GM18507 (cell line): ENCODE measurements at regions not wholly inside any gene's neighbourhood (a gene's known extent, or its start where the extent isn't known, plus 50 kb on each side); places are given as distances from the start of the nearest gene placed in this dataset.
A peak's percentile ranks its signal among the peaks of the same experiment; 100 is the strongest.
"Not testable (repeated sequence)": the region's sequence is repeated elsewhere in the genome, so short reads cannot be mapped to it uniquely, and the experiment has no call there.

Experiments used
- DNase-seq: peaks from one replicate; pipeline ENCODE4 v3.0.0; 2011; ENCODE audit warnings: low read depth; ENCODE audit not compliant: insufficient read length; ENCODE audit errors: extremely low spot score
- FAIRE-seq: peaks from 2 replicates; lab custom pipeline; 2011; peaks lifted over from hg19 to GRCh38; lab: Jason Lieb, UNC

DNA sequence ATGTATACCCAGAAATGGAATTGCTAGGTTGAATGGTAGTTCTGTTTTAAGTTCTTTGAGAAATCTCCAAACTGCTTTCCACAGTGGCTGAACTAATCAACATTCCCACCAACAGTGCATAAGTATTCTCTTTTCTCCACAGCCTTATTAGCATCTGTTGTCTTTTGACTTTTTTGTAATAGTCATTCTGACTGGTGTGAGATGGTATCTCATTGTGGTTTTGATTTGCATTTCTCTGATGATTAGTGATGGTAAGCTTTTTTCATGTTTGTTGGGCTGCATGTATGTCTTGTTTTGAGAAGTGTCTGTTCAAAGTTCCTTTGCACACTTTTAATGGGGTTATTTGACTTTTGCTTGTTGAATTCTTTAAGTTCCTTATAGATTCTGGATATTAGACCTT lies 52.4 kb upstream of the EHHADH start:
- not testable (repeated sequence) for DNase-seq
- FAIRE-seq, result peak; percentile 68

DNA sequence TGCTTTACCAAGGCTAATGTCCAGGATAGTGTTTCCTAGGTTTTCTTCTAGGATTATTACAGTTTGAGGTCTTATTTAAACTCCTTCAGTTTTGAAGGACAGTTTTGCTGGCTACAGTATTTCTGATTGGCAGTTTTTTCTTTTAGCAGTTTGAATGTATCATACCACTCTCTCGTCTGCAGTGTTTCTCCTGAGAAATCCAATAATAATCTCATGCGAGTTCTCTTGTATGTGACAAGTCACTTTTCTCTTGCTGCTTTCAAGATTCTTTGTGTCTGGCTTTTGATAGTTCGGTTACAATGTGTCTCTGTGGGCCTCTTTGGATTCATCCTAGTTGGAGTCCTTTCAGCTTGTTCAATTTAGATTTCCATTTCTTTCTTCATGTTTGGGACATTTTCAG lies 53.0 kb upstream of the EHHADH start:
- DNase-seq (no peak), FAIRE-seq (no peak)

DNA sequence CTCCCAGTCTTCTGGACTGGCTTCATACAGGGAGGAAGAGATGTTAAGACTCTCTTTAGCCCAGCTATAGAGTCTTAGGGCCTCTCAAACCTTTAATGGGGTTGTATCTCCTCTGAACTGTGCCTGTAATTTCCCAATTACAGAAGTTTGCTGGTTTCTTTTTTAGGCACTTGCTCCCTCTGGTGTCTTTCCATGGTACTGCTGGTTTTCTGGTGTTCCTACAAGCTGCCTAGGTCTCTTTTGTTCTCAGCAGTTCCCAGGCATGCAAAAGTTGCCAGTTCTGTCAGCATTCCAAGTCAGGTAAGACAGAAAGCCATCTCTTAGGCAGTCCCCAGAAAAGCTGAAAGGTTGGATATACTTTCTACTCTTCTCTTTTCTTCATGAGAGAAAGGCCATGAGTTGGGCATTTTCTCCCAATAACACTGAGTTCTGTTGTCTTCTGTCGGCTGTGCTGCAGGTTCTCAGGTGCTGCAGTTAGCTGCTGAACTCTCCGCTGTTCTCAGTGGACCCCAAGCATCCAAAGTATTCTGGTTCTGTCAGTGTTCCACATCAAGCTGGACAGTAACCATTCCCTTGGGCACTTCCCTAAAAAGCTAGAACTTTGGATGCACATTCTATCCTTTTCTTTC lies 54.4 kb upstream of the EHHADH start:
- FAIRE-seq (peak; percentile 84), DNase-seq (peak; percentile 51)

DNA sequence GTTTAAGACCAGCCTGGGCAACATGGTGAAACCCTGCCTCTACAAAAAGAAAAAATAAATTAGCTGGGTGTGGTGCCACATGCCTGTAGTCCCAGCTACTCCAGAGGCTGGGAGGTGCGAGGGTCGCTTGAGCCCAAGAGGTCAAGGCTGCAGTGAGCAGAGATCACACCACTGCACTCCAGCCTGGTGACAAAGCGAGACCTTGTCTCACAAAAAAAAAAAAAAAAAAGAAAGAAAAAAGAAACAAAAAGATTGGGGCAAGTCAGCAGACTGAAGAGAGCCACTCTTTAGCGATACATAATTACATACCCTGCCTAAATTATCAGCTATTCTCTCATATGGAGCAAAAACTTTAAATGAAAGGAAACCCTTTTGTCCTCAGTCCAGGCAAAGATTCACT lies 53.6 kb upstream of the MAP3K13 start:
- DNase-seq (no peak), FAIRE-seq (no peak)

DNA sequence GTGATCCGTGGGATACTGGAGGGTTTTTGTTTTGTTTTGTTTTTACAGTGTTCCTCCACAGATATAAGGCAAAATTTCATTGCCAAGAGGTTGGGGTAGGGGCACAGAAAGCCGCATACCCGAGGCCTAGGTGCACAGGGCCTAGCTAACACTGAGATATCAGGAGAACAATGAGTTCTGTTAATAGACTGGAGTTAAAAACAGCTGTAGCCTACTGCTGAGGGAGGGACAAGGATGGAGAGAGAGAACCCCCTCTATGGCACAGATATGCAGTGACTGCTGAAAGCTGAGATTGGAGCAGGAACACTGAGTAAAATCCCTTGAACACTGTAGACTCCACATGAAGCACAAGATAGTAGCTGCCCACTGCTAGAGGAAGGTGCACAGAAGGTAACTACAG lies 53.1 kb upstream of the MAP3K13 start:
- FAIRE-seq, result no peak
- no peak for DNase-seq

DNA sequence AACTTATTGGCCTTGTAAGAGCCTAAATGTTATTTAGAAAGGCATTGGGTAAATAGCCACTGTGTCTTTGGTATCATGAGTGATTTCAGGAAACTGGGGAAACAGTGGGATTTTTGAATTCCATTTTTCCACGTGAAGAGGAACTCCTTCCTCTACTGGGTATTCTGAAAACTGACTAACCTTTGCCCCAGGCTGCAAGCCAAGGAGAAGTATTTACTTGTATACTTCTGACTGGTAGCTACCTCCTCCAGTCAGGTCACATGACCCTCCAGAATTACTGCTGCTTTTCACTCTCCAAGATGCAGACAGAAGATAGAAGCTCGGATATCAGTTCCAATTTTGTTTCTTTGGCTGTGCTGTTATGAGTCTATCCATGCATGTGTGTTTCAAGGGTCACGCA lies 50.9 kb upstream of the MAP3K13 start:
- DNase-seq (no peak), FAIRE-seq (no peak)
